Renal cortical epithelial cell (primary cell): ENCODE measurements at regions not wholly inside any gene's neighbourhood (a gene's known extent, or its start where the extent isn't known, plus 50 kb on each side); places are given as distances from the start of the nearest gene placed in this dataset.

Experiments
- DNase-seq: peaks from one replicate; pipeline ENCODE4 v3.0.0-alpha.2; 2011; ENCODE audit warnings: low read depth

GRCh38 chr7:155889636-155890511, 77.6 kb upstream of the SHH start:
- no peak for DNase-seq

GRCh38 chr7:155887174-155887525, 74.9 kb upstream of the SHH start:
- no peak for DNase-seq

- DNase-seq, result no peak
Measured at GRCh38 chr7:155886391-155887173, 74.3 kb upstream of the SHH start.

- DNase-seq, result peak; percentile 25
Measured at GRCh38 chr7:155885167-155886155, 73.2 kb upstream of the SHH start.

GRCh38 chr7:155884225-155885166, 72.2 kb upstream of the SHH start:
- DNase-seq, result no peak

- no peak for DNase-seq
Measured at GRCh38 chr7:155883491-155884224, 71.4 kb upstream of the SHH start.

- DNase-seq, result no peak
Measured at GRCh38 chr7:155882596-155882995, 70.3 kb upstream of the SHH start.

GRCh38 chr7:155881471-155882350, 69.4 kb upstream of the SHH start:
- no peak for DNase-seq

- DNase-seq, result no peak
Measured at GRCh38 chr7:155880721-155881120, 68.5 kb upstream of the SHH start.

GRCh38 chr7:155879592-155879991, 67.3 kb upstream of the SHH start:
- DNase-seq, result no peak

GRCh38 chr7:155878674-155879073, 66.4 kb upstream of the SHH start:
- DNase-seq, result no peak

- no peak for DNase-seq
Measured at GRCh38 chr7:155878250-155878649, 66.0 kb upstream of the SHH start.

- no peak for DNase-seq
Measured at GRCh38 chr7:155877167-155877566, 64.9 kb upstream of the SHH start.

GRCh38 chr7:155874411-155874810, 62.1 kb upstream of the SHH start:
- DNase-seq, result no peak

GRCh38 chr7:155874010-155874409, 61.7 kb upstream of the SHH start:
- no peak for DNase-seq

- no peak for DNase-seq
Measured at GRCh38 chr7:155872678-155873369, 60.6 kb upstream of the SHH start.

GRCh38 chr7:155871211-155871610, 58.9 kb upstream of the SHH start:
- DNase-seq, result no peak
